Nephron (organoid): ENCODE measurements at regions not wholly inside any gene's neighbourhood (a gene's known extent, or its start where the extent isn't known, plus 50 kb on each side); places are given as distances from the start of the nearest gene placed in this dataset.

Source experiments
- H3K27ac Mint-ChIP-seq, 3 experiments: 2 replicates each; pipeline ENCODE4 v1.8.0; 2020; ENCODE audit warnings: mixed read lengths in 3 of 3, mild to moderate bottlenecking in 2 of 3, moderate library complexity in 1 of 3
- H3K27me3 Mint-ChIP-seq: 2 replicates; pipeline ENCODE4 v1.8.0; 2021; ENCODE audit warnings: low read depth, mild to moderate bottlenecking, moderate library complexity, mixed read lengths
- H3K36me3 Mint-ChIP-seq: 2 replicates; pipeline ENCODE4 v1.8.0; 2020; ENCODE audit warnings: low read depth, mixed read lengths
- H3K4me1 Mint-ChIP-seq: 2 replicates; pipeline ENCODE4 v1.8.0; 2020; ENCODE audit warnings: mixed read lengths
- H3K4me3 Mint-ChIP-seq, 3 experiments: 2 replicates each; pipeline ENCODE4 v1.8.0; 2020; ENCODE audit warnings: mild to moderate bottlenecking in 3 of 3, mixed read lengths in 3 of 3, moderate library complexity in 2 of 3
- H3K9me3 Mint-ChIP-seq: 2 replicates; pipeline ENCODE4 v1.8.0; 2020; ENCODE audit warnings: mixed read lengths
- CTCF ChIP-seq, 3 experiments: fragments of 200-600 bp; sonication (generic); IDR thresholded peaks; one replicate each; pipeline ENCODE4 v1.5.0; 2021; ENCODE audit warnings: antibody characterized with exemption in 3 of 3; ENCODE audit not compliant: unreplicated experiment in 3 of 3

GRCh38 chr13:97110936-97111335 is 111.2 kb upstream of the MBNL2 start:
- TF ChIP-seq CTCF (IDR thresholded peaks at IDR 0.05; ENCODE audit: unreplicated experiment in 3 of 3): no peak
- Mint-ChIP-seq H3K27ac (peak overlapping the region in 1 of 3 experiments; percentile 2), H3K9me3 (no peaks in the 10 kb centered on the region)

GRCh38 chr13:97111756-97112155 is 110.4 kb upstream of the MBNL2 start:
- peaks cover 82% of the 10 kb centered on the region for H3K4me1 Mint-ChIP-seq
- no peak overlapping the region for H3K4me3 Mint-ChIP-seq
- TF ChIP-seq CTCF (IDR thresholded peaks at IDR 0.05; ENCODE audit: unreplicated experiment in 3 of 3): no peak
- H3K27me3 Mint-ChIP-seq: no peaks in the 10 kb centered on the region
- H3K27ac Mint-ChIP-seq: peak overlapping the region in 2 of 3 experiments; percentile 2 to 79
- no peaks in the 10 kb centered on the region for H3K9me3 Mint-ChIP-seq
- no peaks in the 10 kb centered on the region for H3K36me3 Mint-ChIP-seq

More at GRCh38 chr13:97110936-97111335, 111.2 kb upstream of the MBNL2 start:
- Mint-ChIP-seq H3K27me3 (no peaks in the 10 kb centered on the region), H3K4me3 (peak overlapping the region in 1 of 3 experiments; percentile 5), H3K4me1 (peaks cover 73% of the 10 kb centered on the region), H3K36me3 (no peaks in the 10 kb centered on the region)

- no peak for TF ChIP-seq CTCF (IDR thresholded peaks at IDR 0.05; ENCODE audit: unreplicated experiment in 3 of 3)
- H3K9me3 Mint-ChIP-seq: no peaks in the 10 kb centered on the region
- H3K4me1 Mint-ChIP-seq: peaks cover 86% of the 10 kb centered on the region
- H3K4me3 Mint-ChIP-seq: no peak overlapping the region
- H3K27ac Mint-ChIP-seq: peak overlapping the region in 2 of 3 experiments; percentile 6 to 62
- no peaks in the 10 kb centered on the region for H3K36me3 Mint-ChIP-seq
- no peaks in the 10 kb centered on the region for H3K27me3 Mint-ChIP-seq
Observed at GRCh38 chr13:97112446-97113152, 109.5 kb upstream of the MBNL2 start.

DNA sequence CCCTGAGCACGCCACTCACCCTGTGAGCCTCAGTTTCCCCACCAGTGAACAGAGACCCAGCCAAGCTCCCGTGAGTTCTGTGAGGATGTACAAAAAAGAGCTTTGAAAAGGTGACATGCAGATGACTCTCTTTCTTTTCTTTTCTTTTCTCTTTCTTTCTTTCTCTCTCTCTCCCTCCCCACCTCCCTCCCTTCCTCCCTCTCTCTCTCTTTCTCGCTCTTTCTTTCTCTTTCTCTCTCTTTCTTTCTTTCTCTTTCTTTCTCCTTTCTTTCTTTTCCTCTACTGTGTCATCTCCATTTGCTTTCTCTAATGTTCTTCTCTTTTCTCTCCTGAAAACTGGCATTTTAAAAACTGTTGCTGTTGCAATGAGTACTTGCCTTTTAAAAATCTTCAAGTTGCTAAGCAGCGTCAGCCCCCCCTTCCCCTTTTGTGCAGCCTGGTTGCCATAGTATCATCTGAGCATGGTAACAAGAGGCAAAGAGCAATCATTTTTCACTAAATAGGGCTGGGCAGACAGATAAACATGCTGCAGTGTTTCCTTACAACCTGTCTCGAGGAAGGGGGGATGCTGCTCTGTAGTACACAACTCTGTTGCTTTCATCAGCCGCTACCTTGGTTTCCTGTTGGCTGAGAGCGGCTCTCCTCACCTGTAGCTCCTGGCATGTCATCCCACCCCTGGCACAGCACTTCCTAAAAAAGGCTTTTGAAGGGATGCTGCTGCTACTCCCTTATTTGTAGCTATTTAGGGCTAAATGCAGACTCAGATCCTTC is 108.7 kb upstream of the MBNL2 start:
- H3K4me1 Mint-ChIP-seq: peaks cover 90% of the 10 kb centered on the region
- H3K4me3 Mint-ChIP-seq: peak overlapping the region in 1 of 3 experiments; percentile 2
- H3K9me3 Mint-ChIP-seq: no peaks in the 10 kb centered on the region
- no peaks in the 10 kb centered on the region for H3K36me3 Mint-ChIP-seq
- H3K27me3 Mint-ChIP-seq: no peaks in the 10 kb centered on the region
- TF ChIP-seq CTCF (IDR thresholded peaks at IDR 0.05; ENCODE audit: unreplicated experiment in 3 of 3): no peak
- peak overlapping the region; percentile 7 to 62 (median 16) for H3K27ac Mint-ChIP-seq

DNA sequence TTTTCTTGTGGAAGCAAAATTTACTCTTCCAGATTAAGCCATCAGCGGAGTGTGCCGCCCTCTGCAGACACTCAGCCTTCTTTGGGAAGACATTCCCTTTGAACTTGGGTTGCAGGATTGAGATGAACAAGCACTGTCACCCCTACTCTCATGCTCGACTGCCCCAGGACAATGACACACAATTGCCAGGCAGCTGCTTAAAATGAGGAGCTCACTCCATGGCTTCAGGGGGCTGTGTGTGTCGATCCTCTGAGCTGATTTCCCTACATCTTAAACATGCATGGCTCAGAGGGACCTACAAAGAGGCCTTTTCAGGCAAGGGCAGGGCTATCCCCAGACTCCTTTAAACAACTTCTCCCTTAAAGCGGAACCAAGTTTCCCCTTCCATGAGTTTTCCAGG is 107.5 kb upstream of the MBNL2 start:
- H3K27me3 Mint-ChIP-seq: peaks cover 4% of the 10 kb centered on the region
- no peaks in the 10 kb centered on the region for H3K9me3 Mint-ChIP-seq
- H3K4me1 Mint-ChIP-seq: peaks cover 87% of the 10 kb centered on the region
- H3K4me3 Mint-ChIP-seq: no peak overlapping the region
- TF ChIP-seq CTCF (IDR thresholded peaks at IDR 0.05; ENCODE audit: unreplicated experiment in 3 of 3): no peak
- peak overlapping the region; percentile 87 to 96 (median 92) for H3K27ac Mint-ChIP-seq
- no peaks in the 10 kb centered on the region for H3K36me3 Mint-ChIP-seq
